Astrocyte of the cerebellum (primary cell): ENCODE measurements at regions not wholly inside any gene's neighbourhood (a gene's known extent, or its start where the extent isn't known, plus 50 kb on each side); places are given as distances from the start of the nearest gene placed in this dataset.
"Not testable (repeated sequence)": the region's sequence is repeated elsewhere in the genome, so short reads cannot be mapped to it uniquely, and the experiment has no call there.

Experiments
- DNase-seq: peaks from one replicate; pipeline ENCODE4 v3.0.0-alpha.2; 2011; ENCODE audit warnings: low read depth
- H3K4me3 ChIP-seq: 2 replicates; pipeline ENCODE4 v1.5.1; 2011; ENCODE audit warnings: mild to moderate bottlenecking, low read depth, low read length, moderate library complexity
- CTCF ChIP-seq: IDR thresholded peaks from 2 replicates; pipeline ENCODE4 v1.5.1; 2012; ENCODE audit warnings: low read length, low read depth, moderate library complexity, mild to moderate bottlenecking; ENCODE audit errors: missing control alignments
- in situ Hi-C: cut with HindIII; loops from 2 replicates; pipeline ENCODE4 v1.10.0; 2017; ENCODE audit warnings: low sequenced_read_pairs

- no peak overlapping the region for H3K4me3 ChIP-seq
- in situ Hi-C loops: no loop called here
- peak; percentile 89 for DNase-seq
- no peak for TF ChIP-seq CTCF
Measured at GRCh38 chr9:81028504-81028903, 660.8 kb downstream of the TLE1 start.

GRCh38 chr9:81022177-81022576 is 667.2 kb downstream of the TLE1 start:
- no peak overlapping the region for H3K4me3 ChIP-seq
- peak; percentile 57 for DNase-seq
- in situ Hi-C loops: no loop called here
- no peak for TF ChIP-seq CTCF

GRCh38 chr9:81014945-81015344 is 674.4 kb downstream of the TLE1 start:
- in situ Hi-C loops, DNase-seq, H3K4me3 ChIP-seq: not testable (repeated sequence)

- DNase-seq, H3K4me3 ChIP-seq, in situ Hi-C loops: not testable (repeated sequence)
Measured at GRCh38 chr9:81013191-81013590, 676.2 kb downstream of the TLE1 start.

DNA sequence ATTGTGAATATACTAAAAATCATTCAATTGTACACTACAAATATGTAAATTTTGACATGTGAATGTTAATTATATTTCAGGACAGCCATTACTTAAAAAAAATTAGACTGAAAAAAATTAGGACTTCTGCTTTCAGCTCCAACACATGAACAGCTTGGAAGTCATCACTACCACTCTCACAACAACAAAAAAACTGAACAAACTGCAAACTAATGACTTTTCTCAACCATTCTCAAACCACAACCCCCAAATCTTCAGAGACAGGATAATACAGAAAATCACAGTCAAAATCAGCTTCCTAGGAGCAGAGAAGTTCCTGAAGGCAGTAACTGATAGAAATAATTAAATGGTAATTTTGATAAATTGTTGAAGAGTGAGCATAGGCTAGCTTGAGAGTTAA is 686.4 kb downstream of the TLE1 start:
- in situ Hi-C loops: no loop called here
- no peak for DNase-seq
- H3K4me3 ChIP-seq: no peak overlapping the region
- TF ChIP-seq CTCF: no peak

DNA sequence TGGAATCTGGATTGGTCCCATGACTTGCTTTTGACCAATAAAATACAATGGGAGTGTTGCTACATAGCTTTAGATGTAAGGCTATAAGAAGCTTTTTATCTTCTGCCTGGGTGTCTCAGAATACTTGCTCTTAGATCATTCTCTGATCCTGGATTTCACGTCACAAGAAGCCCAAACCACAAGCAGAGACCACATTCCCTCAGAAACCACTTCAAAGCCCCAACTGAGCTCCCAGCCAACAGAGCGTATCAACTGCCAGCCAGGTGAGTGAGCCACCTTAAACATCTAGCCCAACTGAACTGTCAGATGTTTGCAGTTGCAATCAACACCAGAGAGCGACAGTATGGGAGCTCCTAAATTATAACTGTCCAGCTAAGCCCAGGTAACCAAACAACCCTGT is 687.1 kb downstream of the TLE1 start:
- in situ Hi-C loops: no loop called here
- no peak overlapping the region for H3K4me3 ChIP-seq
- no peak for TF ChIP-seq CTCF
- DNase-seq: peak; percentile 68

GRCh38 chr9:80995759-80996158 is 693.6 kb downstream of the TLE1 start:
- in situ Hi-C loops: no loop called here

More at GRCh38 chr9:80995759-80996158, 693.6 kb downstream of the TLE1 start:
- H3K4me3 ChIP-seq: no peak overlapping the region
- peak; percentile 20 for DNase-seq
- no peak for TF ChIP-seq CTCF
